Parathyroid adenoma (tissue), 2 donors: ENCODE measurements at regions not wholly inside any gene's neighbourhood (a gene's known extent, or its start where the extent isn't known, plus 50 kb on each side); places are given as distances from the start of the nearest gene placed in this dataset.

Experiments
- H2AFZ ChIP-seq: fragments of 300-600 bp; sonication (generic); one replicate; pipeline ENCODE4 v1.7.0; 2017; ENCODE audit warnings: antibody characterized with exemption, mild to moderate bottlenecking
- H3K27ac ChIP-seq: fragments of 300-600 bp; sonication (generic); one replicate; pipeline ENCODE4 v1.7.0; 2017
- H3K27me3 ChIP-seq: fragments of 300-600 bp; sonication (generic); one replicate; pipeline ENCODE4 v1.7.0; 2017; ENCODE audit warnings: low read length; ENCODE audit not compliant: control insufficient read depth, insufficient read depth
- H3K36me3 ChIP-seq: fragments of 300-600 bp; sonication (generic); one replicate; pipeline ENCODE4 v1.7.0; 2017; ENCODE audit warnings: low read length; ENCODE audit not compliant: control insufficient read depth, insufficient read depth
- H3K4me1 ChIP-seq: fragments of 300-600 bp; sonication (generic); one replicate; pipeline ENCODE4 v1.7.0; 2017; ENCODE audit warnings: control low read depth
- H3K4me2 ChIP-seq: fragments of 300-600 bp; sonication (generic); one replicate; pipeline ENCODE4 v1.7.0; 2017; ENCODE audit warnings: low read length
- H3K4me3 ChIP-seq: fragments of 300-600 bp; sonication (generic); one replicate; pipeline ENCODE4 v1.7.0; 2017; ENCODE audit warnings: low read depth, low read length
- H3K79me2 ChIP-seq: fragments of 300-600 bp; sonication (generic); one replicate; pipeline ENCODE4 v1.7.0; 2017; ENCODE audit warnings: control low read depth
- H3K9ac ChIP-seq: fragments of 300-600 bp; sonication (generic); one replicate; pipeline ENCODE4 v1.7.0; 2017; ENCODE audit warnings: mild to moderate bottlenecking
- H3K9me3 ChIP-seq: fragments of 300-600 bp; sonication (generic); one replicate; pipeline ENCODE4 v1.7.0; 2017; ENCODE audit warnings: low read length; ENCODE audit not compliant: control insufficient read depth
- CTCF ChIP-seq: fragments of 300-600 bp; sonication (generic); IDR thresholded peaks from one replicate; pipeline ENCODE4 v1.7.0; 2017; ENCODE audit warnings: antibody characterized with exemption, mild to moderate bottlenecking
- donor health status: primary hyperparathyroidism.

- Histone ChIP-seq H2AFZ (peak overlapping the region; percentile 18), H3K4me2 (no peak overlapping the region), H3K27me3 (no peaks in the 10 kb centered on the region), H3K79me2 (no peaks in the 10 kb centered on the region), H3K9ac (no peak overlapping the region), H3K4me3 (no peak overlapping the region), H3K9me3 (no peaks in the 10 kb centered on the region), H3K27ac (no peak overlapping the region), H3K36me3 (no peaks in the 10 kb centered on the region), H3K4me1 (no peaks in the 10 kb centered on the region)
- TF ChIP-seq CTCF = no peak
Measured at GRCh38 chr5:35416217-35416988, 186.1 kb upstream of the PRLR start.

GRCh38 chr5:35415309-35415708 is 185.0 kb upstream of the PRLR start:
- no peaks in the 10 kb centered on the region for H3K4me1 ChIP-seq
- H3K79me2 ChIP-seq = no peaks in the 10 kb centered on the region
- H3K9ac ChIP-seq = no peak overlapping the region
- no peak overlapping the region for H3K27ac ChIP-seq
- no peaks in the 10 kb centered on the region for H3K9me3 ChIP-seq
- H2AFZ ChIP-seq = no peak overlapping the region
- TF ChIP-seq CTCF = no peak
- no peaks in the 10 kb centered on the region for H3K27me3 ChIP-seq
- H3K4me3 ChIP-seq = no peak overlapping the region
- H3K4me2 ChIP-seq = no peak overlapping the region
- H3K36me3 ChIP-seq = no peaks in the 10 kb centered on the region

GRCh38 chr5:35409361-35409760 is 179.1 kb upstream of the PRLR start:
- H3K4me2 ChIP-seq = no peak overlapping the region
- TF ChIP-seq CTCF = no peak
- no peaks in the 10 kb centered on the region for H3K27me3 ChIP-seq

GRCh38 chr5:35408146-35408545 is 177.9 kb upstream of the PRLR start:
- Histone ChIP-seq H3K4me1 (no peaks in the 10 kb centered on the region), H3K27me3 (no peaks in the 10 kb centered on the region), H3K9ac (no peak overlapping the region)

More at GRCh38 chr5:35409361-35409760, 179.1 kb upstream of the PRLR start:
- H3K36me3 ChIP-seq = no peaks in the 10 kb centered on the region
- H3K79me2 ChIP-seq = no peaks in the 10 kb centered on the region
- no peak overlapping the region for H2AFZ ChIP-seq
- H3K4me1 ChIP-seq = no peaks in the 10 kb centered on the region
- H3K4me3 ChIP-seq = no peak overlapping the region
- no peaks in the 10 kb centered on the region for H3K9me3 ChIP-seq
- no peak overlapping the region for H3K27ac ChIP-seq
- H3K9ac ChIP-seq = no peak overlapping the region

More at GRCh38 chr5:35408146-35408545, 177.9 kb upstream of the PRLR start:
- H3K79me2 ChIP-seq = no peaks in the 10 kb centered on the region
- TF ChIP-seq CTCF = no peak
- no peak overlapping the region for H3K4me2 ChIP-seq
- no peak overlapping the region for H3K4me3 ChIP-seq
- no peak overlapping the region for H3K27ac ChIP-seq
- H3K9me3 ChIP-seq = no peaks in the 10 kb centered on the region
- H3K36me3 ChIP-seq = no peaks in the 10 kb centered on the region
- H2AFZ ChIP-seq = no peak overlapping the region
